K562 (cell line): ENCODE measurements at regions not wholly inside any gene's neighbourhood (a gene's known extent, or its start where the extent isn't known, plus 50 kb on each side); places are given as distances from the start of the nearest gene placed in this dataset.

Source experiments
- CEBPG ChIP-seq, 3 experiments: fragments of 200-800 bp in 1 of 3; sonication (Bioruptor generic) in 1 of 3; sonication (generic) in 1 of 3; formaldehyde crosslinking in 1 of 3; IDR thresholded peaks in 2 of 3; conservative IDR thresholded peaks in 1 of 3; 2 replicates each; pipeline versions ENCODE4 v1.6.1 to v1.8.0; 2016 to 2022; ENCODE audit warnings: missing compliant biosample characterization in 2 of 3, missing genetic modification characterization in 2 of 3, mild to moderate bottlenecking in 1 of 3, missing genetic modification reagents in 1 of 3
- DACH1 ChIP-seq: fragments of 450-650 bp; IDR thresholded peaks from 2 replicates; pipeline ENCODE4 v1.6.1; 2018; ENCODE audit not compliant: partially characterized antibody
- HDGF ChIP-seq: fragments of 450-650 bp; IDR thresholded peaks from 2 replicates; pipeline ENCODE4 v1.6.1; 2016
- IFI16 ChIP-seq: fragments of 250-450 bp; sonication (Bioruptor Pico); IDR thresholded peaks from 2 replicates; pipeline ENCODE4 v2.1.2; 2022; ENCODE audit warnings: mild to moderate bottlenecking, inconsistent platforms
- ILK ChIP-seq: fragments of 450-650 bp; IDR thresholded peaks from 2 replicates; pipeline ENCODE4 v1.6.1; 2016; ENCODE audit warnings: missing genetic modification characterization, low read depth, mild to moderate bottlenecking, missing compliant biosample characterization, moderate library complexity, borderline replicate concordance
- L3MBTL2 ChIP-seq: fragments of 450-650 bp; IDR thresholded peaks from 2 replicates; pipeline ENCODE4 v1.6.1; 2016; ENCODE audit warnings: mild to moderate bottlenecking, moderate library complexity
- MXI1 ChIP-seq: IDR thresholded peaks from 2 replicates; pipeline ENCODE4 v1.6.1; 2011; ENCODE audit warnings: low read depth, mild to moderate bottlenecking, improper control_type of control experiment, low read length
- NFATC3 ChIP-seq: fragments of 450-650 bp; IDR thresholded peaks from 2 replicates; pipeline ENCODE4 v1.6.1; 2017; ENCODE audit warnings: mild to moderate bottlenecking
- NFIX ChIP-seq: fragments of 250-450 bp; sonication (Bioruptor Pico); IDR thresholded peaks from 2 replicates; pipeline ENCODE4 v1.4.0; 2020; ENCODE audit warnings: low read depth, mild to moderate bottlenecking, moderate library complexity
- NR2C2 ChIP-seq, 2 experiments: fragments of 200-800 bp in 1 of 2; sonication (Bioruptor generic) in 1 of 2; sonication (generic) in 1 of 2; formaldehyde crosslinking in 1 of 2; IDR thresholded peaks; 2 replicates each; pipeline versions ENCODE4 v1.6.1 to v1.8.0; 2016 to 2022; ENCODE audit warnings: mild to moderate bottlenecking in 1 of 2, missing compliant biosample characterization in 1 of 2, missing genetic modification characterization in 1 of 2, missing genetic modification reagents in 1 of 2
- NRF1 ChIP-seq, 2 experiments: fragments of 450-650 bp; IDR thresholded peaks in 1 of 2; conservative IDR thresholded peaks in 1 of 2; 2 replicates each; pipeline ENCODE4 v1.6.1; 2014; ENCODE audit warnings: mild to moderate bottlenecking in 2 of 2
- RCOR1 ChIP-seq, 2 experiments: IDR thresholded peaks; 2 replicates each; pipeline ENCODE4 v1.6.1; 2012; ENCODE audit warnings: low read depth in 2 of 2, low read length in 2 of 2, borderline replicate concordance in 1 of 2, improper control_type of control experiment in 1 of 2
- SMAD1 ChIP-seq: fragments of 150-350 bp; IDR thresholded peaks from 2 replicates; pipeline ENCODE4 v1.6.1; 2014; ENCODE audit warnings: low read length, low read depth; ENCODE audit not compliant: partially characterized antibody
- SMARCA5 ChIP-seq: fragments of 450-650 bp; IDR thresholded peaks from 2 replicates; pipeline ENCODE4 v1.6.1; 2016
- SP2 ChIP-seq: IDR thresholded peaks from 2 replicates; pipeline ENCODE4 v1.6.1; 2011; ENCODE audit warnings: mild to moderate bottlenecking, low read depth, low read length, moderate library complexity; ENCODE audit not compliant: poor library complexity, severe bottlenecking; ENCODE audit errors: extremely low read depth
- USF1 ChIP-seq: sonication (generic); formaldehyde crosslinking; IDR thresholded peaks from 2 replicates; pipeline ENCODE4 v1.9.0; 2022; ENCODE audit warnings: mild to moderate bottlenecking, missing genetic modification reagents
- USF2 ChIP-seq: sonication (generic); formaldehyde crosslinking; IDR thresholded peaks from 2 replicates; pipeline ENCODE4 v1.5.0; 2020; ENCODE audit warnings: missing genetic modification reagents
- YBX1 ChIP-seq: fragments of 450-650 bp; IDR thresholded peaks from 2 replicates; pipeline ENCODE4 v1.7.1; 2016; ENCODE audit warnings: mild to moderate bottlenecking
- ZNF561 ChIP-seq: fragments of 450-650 bp; formaldehyde crosslinking; conservative IDR thresholded peaks from 2 replicates; pipeline ENCODE4 v1.4.0; 2020; ENCODE audit warnings: mild to moderate bottlenecking, moderate library complexity
- ZNF609 ChIP-seq: sonication (generic); formaldehyde crosslinking; IDR thresholded peaks from 2 replicates; pipeline ENCODE4 v1.8.1; 2023; ENCODE audit warnings: missing genetic modification reagents, mild to moderate bottlenecking, borderline replicate concordance
- ZZZ3 ChIP-seq: fragments of 450-650 bp; IDR thresholded peaks from 2 replicates; pipeline ENCODE4 v1.6.1; 2016; ENCODE audit warnings: antibody characterized with exemption, mild to moderate bottlenecking, moderate library complexity

- TF ChIP-seq SMAD1, result no peak
- TF ChIP-seq HDGF, result no peak
- no peak for TF ChIP-seq ILK (tag)
- TF ChIP-seq NFIX, result no peak
- TF ChIP-seq SP2, result no peak
- TF ChIP-seq YBX1, result no peak
- peak; percentile 72 for TF ChIP-seq USF2 (CRISPR knock-in tag)
- peak; percentile 57; the same call in 1 of the 2 replicates for TF ChIP-seq CEBPG (CRISPR knock-in tag; IDR thresholded peaks at IDR 0.05)
- peak; percentile 34 to 83; a peak in 3 of 4 replicates for TF ChIP-seq CEBPG (tag; conservative IDR thresholded peaks at IDR 0.05 in 1 of 2, IDR thresholded peaks at IDR 0.05 in 1 of 2)
- no peak for TF ChIP-seq ZZZ3
- TF ChIP-seq MXI1, result no peak
- no peak for TF ChIP-seq NR2C2 (CRISPR knock-in tag; IDR thresholded peaks at IDR 0.05)
- peak; percentile 46; the same call in 1 of the 2 replicates for TF ChIP-seq NR2C2 (tag; IDR thresholded peaks at IDR 0.05)
- TF ChIP-seq DACH1, result no peak
- no peak for TF ChIP-seq IFI16
- TF ChIP-seq USF1 (CRISPR knock-in tag), result peak; percentile 47; the same call in 1 of the 2 replicates
- no peak for TF ChIP-seq ZNF609 (CRISPR knock-in tag)
- no peak for TF ChIP-seq ZNF561 (CRISPR knock-in tag)
- TF ChIP-seq NFATC3, result no peak
- TF ChIP-seq RCOR1 (IDR thresholded peaks at IDR 0.05; ENCODE audit: borderline replicate concordance in 1 of 2, low read depth in 2 of 2, low read length in 2 of 2), result peak in 1 of 2 experiments; percentile 58; a peak in 1 of 4 replicates
- TF ChIP-seq L3MBTL2, result peak; percentile 73
- TF ChIP-seq NRF1 (conservative IDR thresholded peaks at IDR 0.05 in 1 of 2, IDR thresholded peaks at IDR 0.05 in 1 of 2), result peak; percentile 26 to 42; a peak in 2 of 4 replicates
- no peak for TF ChIP-seq SMARCA5
These were observed 95.3 kb upstream of the RET start (continued) for GRCh38 chr10:42981358-42982236.
